ENCODE measurements at regions not wholly inside any gene's neighbourhood (a gene's known extent, or its start where the extent isn't known, plus 50 kb on each side); places are given as distances from the start of the nearest gene placed in this dataset.

- intact Hi-C loops (cut with DNase I), result no loop called here
- no peaks in the 10 kb centered on the region for H3K4me1 ChIP-seq
- DNase-seq, result no peak
- no peak for TF ChIP-seq CTCF (IDR thresholded peaks at IDR 0.05)
- no peaks in the 10 kb centered on the region for H3K27me3 ChIP-seq
- WGBS, 2 donors, result 84 to 90% methylated on average over 1 of the region's 1 CpG
- H3K9me3 ChIP-seq, result no peaks in the 10 kb centered on the region
- no peak overlapping the region for H3K27ac ChIP-seq
- H3K4me3 ChIP-seq, result no peak overlapping the region
- H3K36me3 ChIP-seq, result no peaks in the 10 kb centered on the region
These were observed 275.8 kb upstream of the KCNH8 start for GRCh38 chr3:18872466-18872865.

GRCh38 chr3:18870642-18871041 is 277.7 kb upstream of the KCNH8 start:
- Histone ChIP-seq H3K36me3 (no peaks in the 10 kb centered on the region), H3K27me3 (no peaks in the 10 kb centered on the region), H3K4me1 (no peaks in the 10 kb centered on the region), H3K27ac (no peak overlapping the region), H3K4me3 (no peak overlapping the region), H3K9me3 (no peaks in the 10 kb centered on the region)
- intact Hi-C loops (cut with DNase I), result no loop called here
- DNase-seq, result no peak
- TF ChIP-seq CTCF (IDR thresholded peaks at IDR 0.05) (no peak), POLR2AphosphoS5 (IDR thresholded peaks at IDR 0.05) (no peak), EP300 (IDR thresholded peaks at IDR 0.05) (no peak), POLR2A (IDR thresholded peaks at IDR 0.05) (no peak)
- WGBS, 2 donors, result 67 to 81% methylated on average over 2 of the region's 2 CpGs

GRCh38 chr3:18870074-18870640 is 278.2 kb upstream of the KCNH8 start:
- no peak overlapping the region for H3K27ac ChIP-seq
- no peaks in the 10 kb centered on the region for H3K4me1 ChIP-seq
- H3K27me3 ChIP-seq, result no peaks in the 10 kb centered on the region
- no peak for TF ChIP-seq EP300 (IDR thresholded peaks at IDR 0.05)
- intact Hi-C loops (cut with DNase I), result no loop called here
- no peaks in the 10 kb centered on the region for H3K36me3 ChIP-seq
- DNase-seq, result no peak
- no peak overlapping the region for H3K4me3 ChIP-seq
- H3K9me3 ChIP-seq, result no peaks in the 10 kb centered on the region
- WGBS, 2 donors, result 82 to 89% methylated on average over 1 of the region's 1 CpG

- TF ChIP-seq POLR2A (IDR thresholded peaks at IDR 0.05) (no peak), EP300 (IDR thresholded peaks at IDR 0.05) (no peak), CTCF (IDR thresholded peaks at IDR 0.05) (no peak), POLR2AphosphoS5 (IDR thresholded peaks at IDR 0.05) (no peak)
- intact Hi-C loops (cut with DNase I), result no loop called here
- no peak overlapping the region for H3K27ac ChIP-seq
- H3K36me3 ChIP-seq, result no peaks in the 10 kb centered on the region
- no peaks in the 10 kb centered on the region for H3K4me1 ChIP-seq
- no peak overlapping the region for H3K4me3 ChIP-seq
- H3K9me3 ChIP-seq, result no peaks in the 10 kb centered on the region
- DNase-seq, result no peak
- H3K27me3 ChIP-seq, result no peaks in the 10 kb centered on the region
- 88 to 90% methylated on average over 4 of the region's 4 CpGs for WGBS, 2 donors
These were observed 279.2 kb upstream of the KCNH8 start for GRCh38 chr3:18868911-18869689.

GRCh38 chr3:18866899-18867298 is 281.4 kb upstream of the KCNH8 start:
- intact Hi-C loops (cut with DNase I), result no loop called here
- no peaks in the 10 kb centered on the region for H3K27me3 ChIP-seq
- DNase-seq, result no peak
- no peak overlapping the region for H3K27ac ChIP-seq
- 48 to 74% methylated on average over 1 of the region's 1 CpG for WGBS, 2 donors
- no peaks in the 10 kb centered on the region for H3K9me3 ChIP-seq
- no peak overlapping the region for H3K4me3 ChIP-seq
- H3K36me3 ChIP-seq, result no peaks in the 10 kb centered on the region
- no peaks in the 10 kb centered on the region for H3K4me1 ChIP-seq
- TF ChIP-seq CTCF (IDR thresholded peaks at IDR 0.05), result no peak
- no peak for TF ChIP-seq POLR2AphosphoS5 (IDR thresholded peaks at IDR 0.05)
- no peak for TF ChIP-seq POLR2A (IDR thresholded peaks at IDR 0.05)
- TF ChIP-seq EP300 (IDR thresholded peaks at IDR 0.05), result no peak

Measured in sigmoid colon (tissue), 6 donors.